GM12878 (cell line): ENCODE measurements at regions not wholly inside any gene's neighbourhood (a gene's known extent, or its start where the extent isn't known, plus 50 kb on each side); places are given as distances from the start of the nearest gene placed in this dataset.

Experiments
- KAT2A ChIP-seq: conservative IDR thresholded peaks from 2 replicates; pipeline ENCODE4 v1.6.1; 2011; ENCODE audit warnings: low read depth, low read length; ENCODE audit not compliant: control insufficient read depth
- TF ChIP-seq, protein P1 (sequence below): fragments of 450-650 bp; IDR thresholded peaks from 2 replicates; pipeline ENCODE4 v1.6.1; 2018; ENCODE audit warnings: mild to moderate bottlenecking, low read depth, moderate library complexity; ENCODE audit not compliant: partially characterized antibody
- TF ChIP-seq, protein P2 (sequence below): IDR thresholded peaks from 2 replicates; pipeline ENCODE4 v1.6.1; 2012; ENCODE audit warnings: mild to moderate bottlenecking, low read depth, low read length
- TF ChIP-seq, protein P3 (sequence below): IDR thresholded peaks from 2 replicates; pipeline ENCODE4 v1.6.1; 2011; ENCODE audit warnings: borderline replicate concordance, low read depth, mild to moderate bottlenecking, moderate library complexity, low read length; ENCODE audit not compliant: insufficient read depth, poor library complexity, severe bottlenecking
- TF ChIP-seq, protein P4 (sequence below): fragments of 450-650 bp; formaldehyde crosslinking; IDR thresholded peaks from 2 replicates; pipeline ENCODE4 v1.4.0; 2022; ENCODE audit warnings: mild to moderate bottlenecking, moderate library complexity

DNA sequence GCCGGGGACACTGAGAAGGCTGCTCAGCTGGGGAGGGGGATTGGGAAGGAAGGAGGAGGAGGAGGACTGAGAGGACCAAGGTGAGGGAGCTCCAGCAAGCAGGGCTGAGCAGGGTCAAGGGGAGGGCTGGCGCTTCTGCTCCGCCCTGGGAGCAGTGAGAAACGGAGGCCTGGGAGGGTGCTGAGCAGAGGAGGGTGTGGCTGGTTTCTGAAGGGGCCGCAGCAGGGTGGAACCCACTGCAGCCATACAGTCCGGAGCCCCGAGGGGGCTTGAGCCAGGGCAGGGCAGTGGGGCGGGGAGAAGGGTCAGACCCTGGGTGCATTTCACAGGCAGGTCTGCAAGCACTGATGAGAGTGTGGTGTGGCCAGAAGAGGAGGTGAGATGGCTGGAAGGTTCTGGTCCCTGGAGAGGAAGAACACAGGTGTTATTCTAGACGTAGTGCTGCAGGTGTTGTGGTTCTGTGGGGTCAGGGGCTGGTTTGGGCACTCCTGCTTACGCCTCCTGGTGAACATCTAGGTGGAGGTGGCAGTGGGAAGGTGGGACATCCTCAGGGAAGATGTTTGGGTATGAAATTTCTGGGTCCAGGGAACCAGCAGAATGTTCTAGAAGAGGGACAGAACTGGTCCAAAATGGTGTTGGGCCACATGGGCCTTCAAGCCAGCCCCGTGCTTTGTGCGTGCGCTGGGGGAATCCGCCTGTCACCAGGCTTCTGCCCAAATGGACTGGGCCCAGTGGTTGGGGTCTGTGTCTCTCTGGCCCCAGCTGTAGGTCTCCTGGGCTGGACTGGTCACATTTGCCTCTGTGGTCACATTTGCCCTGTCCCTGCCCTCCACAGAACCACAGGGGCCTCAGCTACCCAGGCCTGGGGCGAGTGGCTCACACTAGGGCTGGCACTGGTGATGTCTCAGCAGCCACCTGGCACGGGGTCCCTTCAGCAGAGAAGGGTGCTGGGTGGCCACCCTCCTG, 714.7 kb downstream of the BRD1 start (continued):
- TF ChIP-seq, protein P1, sequence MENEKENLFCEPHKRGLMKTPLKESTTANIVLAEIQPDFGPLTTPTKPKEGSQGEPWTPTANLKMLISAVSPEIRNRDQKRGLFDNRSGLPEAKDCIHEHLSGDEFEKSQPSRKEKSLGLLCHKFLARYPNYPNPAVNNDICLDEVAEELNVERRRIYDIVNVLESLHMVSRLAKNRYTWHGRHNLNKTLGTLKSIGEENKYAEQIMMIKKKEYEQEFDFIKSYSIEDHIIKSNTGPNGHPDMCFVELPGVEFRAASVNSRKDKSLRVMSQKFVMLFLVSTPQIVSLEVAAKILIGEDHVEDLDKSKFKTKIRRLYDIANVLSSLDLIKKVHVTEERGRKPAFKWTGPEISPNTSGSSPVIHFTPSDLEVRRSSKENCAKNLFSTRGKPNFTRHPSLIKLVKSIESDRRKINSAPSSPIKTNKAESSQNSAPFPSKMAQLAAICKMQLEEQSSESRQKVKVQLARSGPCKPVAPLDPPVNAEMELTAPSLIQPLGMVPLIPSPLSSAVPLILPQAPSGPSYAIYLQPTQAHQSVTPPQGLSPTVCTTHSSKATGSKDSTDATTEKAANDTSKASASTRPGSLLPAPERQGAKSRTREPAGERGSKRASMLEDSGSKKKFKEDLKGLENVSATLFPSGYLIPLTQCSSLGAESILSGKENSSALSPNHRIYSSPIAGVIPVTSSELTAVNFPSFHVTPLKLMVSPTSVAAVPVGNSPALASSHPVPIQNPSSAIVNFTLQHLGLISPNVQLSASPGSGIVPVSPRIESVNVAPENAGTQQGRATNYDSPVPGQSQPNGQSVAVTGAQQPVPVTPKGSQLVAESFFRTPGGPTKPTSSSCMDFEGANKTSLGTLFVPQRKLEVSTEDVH = no peak
- TF ChIP-seq KAT2A = no peak
- TF ChIP-seq, protein P2, sequence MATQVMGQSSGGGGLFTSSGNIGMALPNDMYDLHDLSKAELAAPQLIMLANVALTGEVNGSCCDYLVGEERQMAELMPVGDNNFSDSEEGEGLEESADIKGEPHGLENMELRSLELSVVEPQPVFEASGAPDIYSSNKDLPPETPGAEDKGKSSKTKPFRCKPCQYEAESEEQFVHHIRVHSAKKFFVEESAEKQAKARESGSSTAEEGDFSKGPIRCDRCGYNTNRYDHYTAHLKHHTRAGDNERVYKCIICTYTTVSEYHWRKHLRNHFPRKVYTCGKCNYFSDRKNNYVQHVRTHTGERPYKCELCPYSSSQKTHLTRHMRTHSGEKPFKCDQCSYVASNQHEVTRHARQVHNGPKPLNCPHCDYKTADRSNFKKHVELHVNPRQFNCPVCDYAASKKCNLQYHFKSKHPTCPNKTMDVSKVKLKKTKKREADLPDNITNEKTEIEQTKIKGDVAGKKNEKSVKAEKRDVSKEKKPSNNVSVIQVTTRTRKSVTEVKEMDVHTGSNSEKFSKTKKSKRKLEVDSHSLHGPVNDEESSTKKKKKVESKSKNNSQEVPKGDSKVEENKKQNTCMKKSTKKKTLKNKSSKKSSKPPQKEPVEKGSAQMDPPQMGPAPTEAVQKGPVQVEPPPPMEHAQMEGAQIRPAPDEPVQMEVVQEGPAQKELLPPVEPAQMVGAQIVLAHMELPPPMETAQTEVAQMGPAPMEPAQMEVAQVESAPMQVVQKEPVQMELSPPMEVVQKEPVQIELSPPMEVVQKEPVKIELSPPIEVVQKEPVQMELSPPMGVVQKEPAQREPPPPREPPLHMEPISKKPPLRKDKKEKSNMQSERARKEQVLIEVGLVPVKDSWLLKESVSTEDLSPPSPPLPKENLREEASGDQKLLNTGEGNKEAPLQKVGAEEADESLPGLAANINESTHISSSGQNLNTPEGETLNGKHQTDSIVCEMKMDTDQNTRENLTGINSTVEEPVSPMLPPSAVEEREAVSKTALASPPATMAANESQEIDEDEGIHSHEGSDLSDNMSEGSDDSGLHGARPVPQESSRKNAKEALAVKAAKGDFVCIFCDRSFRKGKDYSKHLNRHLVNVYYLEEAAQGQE = no peak
- TF ChIP-seq, protein P3, sequence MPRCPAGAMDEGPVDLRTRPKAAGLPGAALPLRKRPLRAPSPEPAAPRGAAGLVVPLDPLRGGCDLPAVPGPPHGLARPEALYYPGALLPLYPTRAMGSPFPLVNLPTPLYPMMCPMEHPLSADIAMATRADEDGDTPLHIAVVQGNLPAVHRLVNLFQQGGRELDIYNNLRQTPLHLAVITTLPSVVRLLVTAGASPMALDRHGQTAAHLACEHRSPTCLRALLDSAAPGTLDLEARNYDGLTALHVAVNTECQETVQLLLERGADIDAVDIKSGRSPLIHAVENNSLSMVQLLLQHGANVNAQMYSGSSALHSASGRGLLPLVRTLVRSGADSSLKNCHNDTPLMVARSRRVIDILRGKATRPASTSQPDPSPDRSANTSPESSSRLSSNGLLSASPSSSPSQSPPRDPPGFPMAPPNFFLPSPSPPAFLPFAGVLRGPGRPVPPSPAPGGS = no peak
- TF ChIP-seq, protein P4, sequence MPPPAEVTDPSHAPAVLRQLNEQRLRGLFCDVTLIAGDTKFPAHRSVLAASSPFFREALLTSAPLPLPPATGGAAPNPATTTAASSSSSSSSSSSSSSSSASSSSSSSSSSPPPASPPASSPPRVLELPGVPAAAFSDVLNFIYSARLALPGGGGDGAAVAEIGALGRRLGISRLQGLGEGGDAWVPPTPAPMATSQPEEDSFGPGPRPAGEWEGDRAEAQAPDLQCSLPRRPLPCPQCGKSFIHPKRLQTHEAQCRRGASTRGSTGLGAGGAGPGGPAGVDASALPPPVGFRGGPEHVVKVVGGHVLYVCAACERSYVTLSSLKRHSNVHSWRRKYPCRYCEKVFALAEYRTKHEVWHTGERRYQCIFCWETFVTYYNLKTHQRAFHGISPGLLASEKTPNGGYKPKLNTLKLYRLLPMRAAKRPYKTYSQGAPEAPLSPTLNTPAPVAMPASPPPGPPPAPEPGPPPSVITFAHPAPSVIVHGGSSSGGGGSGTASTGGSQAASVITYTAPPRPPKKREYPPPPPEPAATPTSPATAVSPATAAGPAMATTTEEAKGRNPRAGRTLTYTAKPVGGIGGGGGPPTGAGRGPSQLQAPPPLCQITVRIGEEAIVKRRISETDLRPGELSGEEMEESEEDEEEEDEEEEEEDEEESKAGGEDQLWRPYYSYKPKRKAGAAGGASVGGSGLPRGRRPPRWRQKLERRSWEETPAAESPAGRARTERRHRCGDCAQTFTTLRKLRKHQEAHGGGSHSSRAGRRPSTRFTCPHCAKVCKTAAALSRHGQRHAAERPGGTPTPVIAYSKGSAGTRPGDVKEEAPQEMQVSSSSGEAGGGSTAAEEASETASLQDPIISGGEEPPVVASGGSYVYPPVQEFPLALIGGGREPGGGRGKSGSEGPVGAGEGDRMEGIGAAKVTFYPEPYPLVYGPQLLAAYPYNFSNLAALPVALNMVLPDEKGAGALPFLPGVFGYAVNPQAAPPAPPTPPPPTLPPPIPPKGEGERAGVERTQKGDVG (CRISPR knock-in tag) = no peak
